NCI-H2196 (cell line): ENCODE measurements at regions not wholly inside any gene's neighbourhood (a gene's known extent, or its start where the extent isn't known, plus 50 kb on each side); places are given as distances from the start of the nearest gene placed in this dataset.
A peak's percentile ranks its signal among the peaks of the same experiment; 100 is the strongest.

ENCODE experiments used
- DNase-seq: peaks from one replicate; lab custom pipeline; 2025; ENCODE audit not compliant: unreplicated experiment; lab: John Stamatoyannopoulos, UW

GRCh38 chr15:27671819-27672437 is 427.2 kb downstream of the OCA2 start:
- no peak for DNase-seq

- peak; percentile 2 for DNase-seq
Measured at GRCh38 chr15:27670486-27671209, 428.5 kb downstream of the OCA2 start.

- DNase-seq, result no peak
Measured at GRCh38 chr15:27669641-27670040, 429.5 kb downstream of the OCA2 start.

- DNase-seq, result no peak
Measured at GRCh38 chr15:27668471-27669220, 430.5 kb downstream of the OCA2 start.

GRCh38 chr15:27665002-27665401 is 434.1 kb downstream of the OCA2 start:
- no peak for DNase-seq

- DNase-seq, result no peak
Measured at GRCh38 chr15:27662892-27663291, 436.2 kb downstream of the OCA2 start.

- DNase-seq, result no peak
Measured at GRCh38 chr15:27660676-27661075, 438.4 kb downstream of the OCA2 start.

- no peak for DNase-seq
Measured at GRCh38 chr15:27656296-27656987, 442.7 kb downstream of the OCA2 start.

GRCh38 chr15:27655056-27655455 is 444.1 kb downstream of the OCA2 start:
- DNase-seq, result no peak

GRCh38 chr15:27650244-27650643 is 448.9 kb downstream of the OCA2 start:
- no peak for DNase-seq

GRCh38 chr15:27648359-27648758 is 450.8 kb downstream of the OCA2 start:
- no peak for DNase-seq

GRCh38 chr15:27646531-27646930 is 452.6 kb downstream of the OCA2 start:
- no peak for DNase-seq

- no peak for DNase-seq
Measured at GRCh38 chr15:27645672-27646071, 453.4 kb downstream of the OCA2 start.

- DNase-seq, result no peak
Measured at GRCh38 chr15:27642981-27643380, 456.1 kb downstream of the OCA2 start.

GRCh38 chr15:27639595-27639994 is 459.5 kb downstream of the OCA2 start:
- no peak for DNase-seq

GRCh38 chr15:27638958-27639357 is 460.2 kb downstream of the OCA2 start:
- DNase-seq, result no peak

- no peak for DNase-seq
Measured at GRCh38 chr15:27635916-27636315, 463.2 kb downstream of the OCA2 start.

GRCh38 chr15:27628486-27628885 is 470.6 kb downstream of the OCA2 start:
- DNase-seq, result no peak

- no peak for DNase-seq
Measured at GRCh38 chr15:27627623-27628022, 471.5 kb downstream of the OCA2 start.

- no peak for DNase-seq
Measured at GRCh38 chr15:27623560-27624305, 475.4 kb downstream of the OCA2 start.

- no peak for DNase-seq
Measured at GRCh38 chr15:27623149-27623548, 476.0 kb downstream of the OCA2 start.
